GM19395 (cell line): ENCODE measurements at regions not wholly inside any gene's neighbourhood (a gene's known extent, or its start where the extent isn't known, plus 50 kb on each side); places are given as distances from the start of the nearest gene placed in this dataset.
"Not testable (repeated sequence)": the region's sequence is repeated elsewhere in the genome, so short reads cannot be mapped to it uniquely, and the experiment has no call there.

Experiments
- ATAC-seq: cut with Tn5 transposase; IDR thresholded peaks from one replicate; pipeline ENCODE4 v1.9.1; 2021; ENCODE audit warnings: mild to moderate bottlenecking, moderate library complexity; ENCODE audit not compliant: unreplicated experiment

- ATAC-seq = not testable (repeated sequence)
Observed at GRCh38 chr9:102416251-102416650, 578.9 kb upstream of the CYLC2 start.

- no peak for ATAC-seq
Observed at GRCh38 chr9:102405218-102405867, 589.8 kb upstream of the CYLC2 start.

GRCh38 chr9:102403514-102403913 is 591.6 kb upstream of the CYLC2 start:
- ATAC-seq = no peak

- ATAC-seq = no peak
Observed at GRCh38 chr9:102398205-102398604, 596.9 kb upstream of the CYLC2 start.

GRCh38 chr9:102385620-102386019 is 609.5 kb upstream of the CYLC2 start:
- not testable (repeated sequence) for ATAC-seq

DNA sequence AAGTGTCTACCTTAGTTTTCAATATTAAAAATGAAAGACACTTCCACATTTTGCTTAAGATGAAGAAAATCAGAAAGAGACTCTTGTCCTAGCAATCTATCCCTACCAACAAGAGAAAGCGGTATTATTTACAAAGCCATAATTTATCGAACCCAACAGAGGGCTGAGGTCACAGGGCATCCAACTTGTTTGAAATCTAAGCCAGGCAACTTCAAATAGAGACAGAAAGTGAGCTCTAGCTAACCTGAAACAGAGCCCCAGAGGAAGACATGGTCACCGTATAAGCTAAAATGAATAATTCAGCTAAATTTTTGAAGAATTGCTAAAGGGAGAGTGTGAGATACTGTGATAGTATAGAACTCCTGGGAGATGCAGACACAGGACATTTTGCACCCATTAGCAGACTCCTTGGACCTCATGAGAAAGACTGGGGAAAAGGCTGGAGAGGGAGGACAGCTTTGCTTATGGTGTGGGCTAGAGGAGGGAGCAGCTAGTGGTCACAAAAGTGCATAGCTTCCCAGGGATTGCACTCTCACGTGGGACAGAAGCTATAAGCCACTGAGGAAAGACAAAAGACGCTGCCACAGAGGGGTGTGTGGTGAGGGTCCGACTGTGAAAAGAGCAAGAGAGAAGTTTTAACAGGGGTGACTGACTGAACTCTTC is 624.2 kb upstream of the GRIN3A start:
- no peak for ATAC-seq

GRCh38 chr9:102360846-102361245 is 622.4 kb upstream of the GRIN3A start:
- ATAC-seq = no peak

DNA sequence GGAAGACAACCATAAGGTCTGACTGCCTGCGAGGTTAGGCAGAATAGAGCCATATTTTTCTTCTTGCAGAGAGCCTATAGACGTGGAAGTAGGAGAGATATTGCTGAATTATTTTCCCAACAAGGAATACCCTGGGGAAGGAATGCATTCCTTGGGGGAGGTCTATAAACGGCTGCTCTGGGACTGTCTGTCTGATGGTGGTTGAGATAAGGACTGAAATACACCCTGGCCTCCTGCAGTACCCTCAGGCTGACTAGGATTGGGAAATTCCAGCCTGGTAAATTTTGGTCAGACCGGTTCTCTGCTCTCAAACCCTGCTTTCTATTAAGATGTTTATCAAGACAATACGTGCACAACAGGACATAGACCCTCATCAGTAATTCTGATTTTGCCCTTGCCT is 617.5 kb upstream of the GRIN3A start:
- no peak for ATAC-seq

- no peak for ATAC-seq
Observed at GRCh38 chr9:102354041-102354440, 615.6 kb upstream of the GRIN3A start.

- not testable (repeated sequence) for ATAC-seq
Observed at GRCh38 chr9:102337471-102337870, 599.0 kb upstream of the GRIN3A start.

DNA sequence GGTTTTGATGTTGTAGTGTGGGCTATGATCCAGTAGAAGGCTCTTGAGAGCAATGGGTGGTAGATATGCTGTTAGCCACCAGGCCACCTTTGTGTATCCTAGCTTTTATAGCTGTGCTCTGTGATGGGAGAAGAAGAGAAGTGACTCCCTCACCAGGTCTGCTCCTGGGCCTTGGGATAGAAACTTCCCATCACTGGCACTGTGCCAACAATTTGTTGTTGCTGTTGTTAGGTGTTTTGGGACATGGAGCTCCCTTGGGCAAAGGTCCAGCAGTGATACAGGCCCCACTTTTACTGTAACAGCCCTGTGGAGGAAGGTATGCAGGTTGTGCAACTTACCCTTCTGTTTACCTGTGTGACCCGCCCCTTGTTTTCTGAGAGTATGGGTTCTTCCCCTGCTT is 570.9 kb upstream of the GRIN3A start:
- ATAC-seq = no peak

- ATAC-seq = no peak
Observed at GRCh38 chr9:102295188-102295587, 556.7 kb upstream of the GRIN3A start.

DNA sequence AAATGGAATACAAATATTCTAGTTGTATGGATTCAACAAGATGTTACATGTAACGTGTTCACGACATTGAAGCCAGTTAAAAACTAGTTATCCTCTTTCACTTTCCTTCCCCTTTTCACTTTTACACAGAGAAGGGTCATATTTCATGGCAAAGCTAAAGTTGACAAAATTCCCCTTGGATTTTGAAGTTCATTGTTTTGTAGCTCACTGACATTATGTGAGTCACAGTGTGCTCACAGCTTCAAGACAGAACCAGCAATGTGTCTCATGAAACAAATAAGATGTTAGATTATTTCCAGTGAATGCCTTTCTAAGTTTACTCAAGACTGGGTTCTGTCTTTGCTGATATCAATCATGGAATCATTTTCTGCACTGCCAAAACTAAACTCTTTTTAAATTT is 535.5 kb upstream of the GRIN3A start:
- no peak for ATAC-seq

DNA sequence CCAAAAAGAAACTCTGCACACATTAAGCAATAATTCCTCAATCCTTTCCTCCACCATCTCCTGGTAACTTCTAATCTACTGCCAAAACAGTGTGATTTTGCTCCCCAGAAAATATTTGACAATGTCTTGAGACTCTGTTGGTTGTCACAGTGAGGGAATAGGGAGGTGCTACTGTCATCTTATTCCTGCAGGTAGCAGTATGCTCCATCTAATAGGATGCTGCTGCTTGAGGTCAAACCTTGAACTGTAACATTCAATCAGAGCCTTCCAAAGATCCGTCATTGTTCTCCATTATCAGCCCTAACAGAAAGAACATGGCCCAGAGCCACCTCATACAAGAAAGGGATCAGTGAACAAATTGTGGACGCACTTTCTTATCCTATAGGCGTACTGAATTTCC is 514.7 kb upstream of the GRIN3A start:
- no peak for ATAC-seq

- ATAC-seq = no peak
Observed at GRCh38 chr9:102244916-102245315, 506.5 kb upstream of the GRIN3A start.

DNA sequence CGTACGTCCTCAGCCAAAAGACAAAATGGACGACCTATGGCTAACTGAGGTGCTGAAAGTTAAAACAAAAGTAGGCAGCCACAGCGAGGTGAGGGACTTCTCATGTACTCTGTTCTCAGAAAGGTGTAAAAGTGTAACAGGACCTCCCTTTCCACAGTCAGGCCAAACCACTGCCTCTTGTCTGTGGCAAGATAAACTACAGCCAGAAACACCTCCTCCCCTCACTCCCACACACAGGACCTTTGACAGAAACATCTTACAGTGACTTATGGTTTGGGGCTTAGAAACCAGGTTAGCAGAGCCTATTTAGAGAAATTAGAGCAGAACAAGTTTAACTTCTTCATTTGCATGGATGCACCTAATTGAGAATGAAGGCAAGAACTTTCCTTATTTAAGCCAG is 499.1 kb upstream of the GRIN3A start:
- no peak for ATAC-seq

GRCh38 chr9:102237094-102237493 is 498.6 kb upstream of the GRIN3A start:
- no peak for ATAC-seq

- ATAC-seq = not testable (repeated sequence)
Observed at GRCh38 chr9:102227416-102227815, 489.0 kb upstream of the GRIN3A start.

DNA sequence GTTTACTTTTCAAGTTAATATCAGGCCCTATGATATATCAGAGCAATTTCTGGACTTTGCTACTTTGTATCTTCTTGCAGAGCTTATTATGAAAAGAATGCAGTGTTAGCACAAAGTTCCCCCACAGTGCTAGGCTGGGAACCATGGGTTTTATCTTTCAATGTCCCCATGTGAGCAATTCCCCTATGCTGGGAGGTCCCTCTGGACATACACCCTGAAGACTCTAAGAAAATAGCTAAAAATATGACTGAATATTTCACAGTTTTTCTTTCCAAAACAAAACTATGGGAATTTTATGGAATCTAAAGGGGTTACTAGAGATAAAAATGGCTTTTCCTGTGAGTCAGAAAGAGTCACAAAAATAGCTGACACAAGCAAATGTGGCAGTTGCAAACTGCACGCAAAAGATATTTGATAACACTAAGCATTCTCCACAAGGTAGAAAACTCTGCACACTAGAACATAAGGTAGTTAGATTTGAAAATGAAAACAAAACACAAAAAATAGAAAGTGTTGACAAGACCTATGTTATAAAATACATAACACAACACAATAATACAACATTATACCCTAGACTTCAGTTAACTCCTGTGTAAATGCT is 487.5 kb upstream of the GRIN3A start:
- ATAC-seq = no peak

DNA sequence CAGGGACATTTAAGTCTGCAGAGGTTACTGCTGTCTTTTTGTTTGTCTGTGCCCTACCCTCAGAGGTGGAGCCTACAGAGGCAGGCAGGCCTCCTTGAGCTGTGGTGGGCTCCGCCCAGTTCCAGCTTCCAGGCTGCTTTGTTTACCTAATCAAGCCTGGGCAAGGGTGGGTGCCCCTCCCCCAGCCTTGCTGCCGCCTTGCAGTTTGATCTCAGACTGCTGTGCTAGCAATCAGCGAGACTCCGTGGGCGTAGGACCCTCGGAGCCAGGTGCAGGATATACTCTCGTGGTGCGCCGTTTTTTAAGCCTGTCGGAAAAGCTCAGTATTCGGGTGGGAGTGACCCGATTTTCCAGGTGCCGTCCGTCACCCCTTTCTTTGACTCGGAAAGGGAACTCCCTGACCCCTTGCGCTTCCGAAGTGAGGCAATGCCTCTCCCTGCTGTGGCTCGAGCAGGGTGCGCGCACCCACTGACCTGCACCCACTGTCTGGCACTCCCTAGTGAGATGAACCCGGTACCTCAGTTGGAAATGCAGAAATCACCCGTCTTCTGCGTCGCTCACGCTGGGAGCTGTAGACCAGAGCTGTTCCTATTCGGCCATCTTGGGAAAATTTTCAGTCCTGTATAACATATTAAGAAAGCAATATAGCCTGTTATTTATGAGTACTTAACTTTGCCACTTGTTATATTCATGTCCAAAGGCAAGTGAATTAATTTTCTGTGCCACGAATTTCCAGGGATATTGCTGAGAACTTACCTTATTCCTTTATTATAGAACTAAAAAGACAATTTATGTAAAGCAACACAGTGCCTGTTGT is 485.1 kb upstream of the GRIN3A start:
- not testable (repeated sequence) for ATAC-seq

DNA sequence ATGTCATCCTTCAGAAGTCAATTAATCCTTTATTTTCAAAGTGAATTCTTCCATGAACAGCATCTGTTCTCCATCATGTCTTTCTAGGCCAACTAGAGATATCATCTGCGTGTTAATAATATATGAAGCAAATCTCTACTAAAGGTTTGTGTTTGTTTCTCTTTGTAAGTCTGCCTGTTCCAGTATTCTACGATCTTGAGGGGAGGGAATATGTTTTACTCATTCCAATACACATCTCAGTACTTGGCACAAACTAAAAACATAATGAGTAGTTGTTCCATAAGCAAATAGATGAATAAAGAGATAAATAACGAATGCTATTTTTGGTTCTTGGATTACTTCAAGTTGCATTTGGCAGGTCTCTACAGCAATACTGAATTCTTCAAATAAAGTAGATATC is 470.7 kb upstream of the GRIN3A start:
- ATAC-seq = no peak

DNA sequence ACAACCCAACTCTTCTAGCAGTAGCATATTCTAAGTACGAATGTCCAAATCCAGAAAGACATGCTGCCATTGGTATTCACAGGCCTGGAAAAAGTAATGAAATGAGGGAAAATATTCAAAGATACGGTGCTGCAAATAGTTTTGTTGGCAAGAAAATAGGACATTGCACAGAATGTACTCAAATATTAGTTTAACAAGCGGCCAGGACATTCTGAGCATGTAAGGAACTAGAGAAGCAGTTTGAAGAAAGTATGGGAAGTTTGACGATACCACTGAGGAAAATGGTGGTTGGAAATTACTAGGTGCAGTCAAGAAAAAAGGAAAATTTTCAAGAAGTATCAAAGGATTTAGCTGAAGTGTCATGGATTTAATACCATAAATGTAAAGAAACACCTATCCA is 468.0 kb upstream of the GRIN3A start:
- no peak for ATAC-seq
